GM19035 (cell line): ENCODE measurements at regions not wholly inside any gene's neighbourhood (a gene's known extent, or its start where the extent isn't known, plus 50 kb on each side); places are given as distances from the start of the nearest gene placed in this dataset.
A peak's percentile ranks its signal among the peaks of the same experiment; 100 is the strongest.
"Not testable (repeated sequence)": the region's sequence is repeated elsewhere in the genome, so short reads cannot be mapped to it uniquely, and the experiment has no call there.

Experiments
- ATAC-seq: cut with Tn5 transposase; IDR thresholded peaks from one replicate; pipeline ENCODE4 v1.9.1; 2021; ENCODE audit not compliant: unreplicated experiment

- no peak for ATAC-seq
These were observed 125.2 kb upstream of the TFPI start for GRCh38 chr2:187679454-187679853.

- ATAC-seq: no peak
These were observed 129.9 kb upstream of the TFPI start for GRCh38 chr2:187684174-187684573.

- no peak for ATAC-seq
These were observed 132.3 kb upstream of the TFPI start for GRCh38 chr2:187686416-187687024.

GRCh38 chr2:187687585-187687984 is 133.3 kb upstream of the TFPI start:
- no peak for ATAC-seq

- ATAC-seq: no peak
These were observed 135.1 kb upstream of the TFPI start for GRCh38 chr2:187689372-187689771.

GRCh38 chr2:187693923-187694322 is 139.7 kb upstream of the TFPI start:
- ATAC-seq: no peak

- ATAC-seq: not testable (repeated sequence)
These were observed 142.4 kb upstream of the TFPI start for GRCh38 chr2:187696644-187697043.

GRCh38 chr2:187698374-187699110 is 144.3 kb upstream of the TFPI start:
- no peak for ATAC-seq

- ATAC-seq: no peak
These were observed 147.9 kb upstream of the TFPI start for GRCh38 chr2:187702157-187702556.

GRCh38 chr2:187708272-187708671 is 154.0 kb upstream of the TFPI start:
- ATAC-seq: no peak

- no peak for ATAC-seq
These were observed 154.8 kb upstream of the TFPI start for GRCh38 chr2:187709065-187709464.

GRCh38 chr2:187710791-187711521 is 156.7 kb upstream of the TFPI start:
- ATAC-seq: no peak

- ATAC-seq: no peak
These were observed 161.4 kb upstream of the TFPI start for GRCh38 chr2:187715590-187715989.

- no peak for ATAC-seq
These were observed 162.1 kb upstream of the TFPI start for GRCh38 chr2:187716301-187716700.

GRCh38 chr2:187718092-187718491 is 163.9 kb upstream of the TFPI start:
- no peak for ATAC-seq

- ATAC-seq: no peak
These were observed 165.3 kb upstream of the TFPI start for GRCh38 chr2:187719510-187719909.

- no peak for ATAC-seq
These were observed 194.7 kb upstream of the TFPI start for GRCh38 chr2:187748958-187749357.

- no peak for ATAC-seq
These were observed 195.7 kb upstream of the TFPI start for GRCh38 chr2:187749804-187750431.

- no peak for ATAC-seq
These were observed 214.8 kb upstream of the TFPI start for GRCh38 chr2:187768995-187769394.

GRCh38 chr2:187769437-187769836 is 215.2 kb upstream of the TFPI start:
- no peak for ATAC-seq

- ATAC-seq: peak; percentile 62
These were observed 220.4 kb upstream of the TFPI start for GRCh38 chr2:187774551-187775071.
